ENCODE measurements at regions not wholly inside any gene's neighbourhood (a gene's known extent, or its start where the extent isn't known, plus 50 kb on each side); places are given as distances from the start of the nearest gene placed in this dataset.

DNA sequence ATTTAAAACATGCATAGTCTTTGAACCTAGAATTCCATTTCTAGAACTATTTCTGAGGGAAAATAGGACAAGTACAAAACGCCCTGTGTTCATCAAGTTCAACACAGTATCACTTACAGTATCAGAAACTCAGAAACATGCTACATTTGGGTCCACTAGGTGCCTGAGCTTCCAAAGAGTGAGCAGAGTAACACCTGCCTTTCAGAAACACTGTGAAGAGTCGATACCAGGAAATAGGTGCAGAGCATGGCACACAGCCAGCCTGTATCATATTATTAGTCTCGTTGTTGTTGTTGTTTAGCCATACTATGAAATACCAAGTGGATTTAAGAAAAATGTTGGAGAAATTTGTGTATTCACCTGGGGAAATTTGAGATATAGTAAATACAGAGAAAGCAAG is 392.1 kb upstream of the MGMT start:
- Histone ChIP-seq H3K4me1 (ENCODE audit: insufficient read depth, low read length) (peaks cover 12% of the 10 kb centered on the region), H3K79me2 (ENCODE audit: insufficient read depth, low read length) (no peaks in the 10 kb centered on the region), H4K20me1 (ENCODE audit: insufficient read depth, low read length) (no peaks in the 10 kb centered on the region), H3K9ac (ENCODE audit: low read depth, low read length) (no peak overlapping the region), H3K27me3 (ENCODE audit: insufficient read depth, low read length, poor library complexity) (no peaks in the 10 kb centered on the region), H3K4me2 (ENCODE audit: insufficient read depth, low read length) (no peak overlapping the region), H3K9me3 (ENCODE audit: insufficient read depth, low read length, severe bottlenecking) (peaks cover 4% of the 10 kb centered on the region), H3K27ac (ENCODE audit: low read length) (no peak overlapping the region), H2AFZ (ENCODE audit: low read depth, low read length) (no peak overlapping the region), H3K4me3 (ENCODE audit: low read depth in 1 of 2, low read length in 2 of 2) (no peak overlapping the region), H3K36me3 (ENCODE audit: insufficient read depth, low read length) (no peaks in the 10 kb centered on the region)
- ATAC-seq (ENCODE audit: insufficient read depth, low read depth) (no peak), DNase-seq (no peak)
- TF ChIP-seq, protein P1, sequence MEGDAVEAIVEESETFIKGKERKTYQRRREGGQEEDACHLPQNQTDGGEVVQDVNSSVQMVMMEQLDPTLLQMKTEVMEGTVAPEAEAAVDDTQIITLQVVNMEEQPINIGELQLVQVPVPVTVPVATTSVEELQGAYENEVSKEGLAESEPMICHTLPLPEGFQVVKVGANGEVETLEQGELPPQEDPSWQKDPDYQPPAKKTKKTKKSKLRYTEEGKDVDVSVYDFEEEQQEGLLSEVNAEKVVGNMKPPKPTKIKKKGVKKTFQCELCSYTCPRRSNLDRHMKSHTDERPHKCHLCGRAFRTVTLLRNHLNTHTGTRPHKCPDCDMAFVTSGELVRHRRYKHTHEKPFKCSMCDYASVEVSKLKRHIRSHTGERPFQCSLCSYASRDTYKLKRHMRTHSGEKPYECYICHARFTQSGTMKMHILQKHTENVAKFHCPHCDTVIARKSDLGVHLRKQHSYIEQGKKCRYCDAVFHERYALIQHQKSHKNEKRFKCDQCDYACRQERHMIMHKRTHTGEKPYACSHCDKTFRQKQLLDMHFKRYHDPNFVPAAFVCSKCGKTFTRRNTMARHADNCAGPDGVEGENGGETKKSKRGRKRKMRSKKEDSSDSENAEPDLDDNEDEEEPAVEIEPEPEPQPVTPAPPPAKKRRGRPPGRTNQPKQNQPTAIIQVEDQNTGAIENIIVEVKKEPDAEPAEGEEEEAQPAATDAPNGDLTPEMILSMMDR (IDR thresholded peaks at IDR 0.05; ENCODE audit: borderline replicate concordance, extremely low read depth, low read length, poor library complexity, severe bottlenecking) = no peak
- no peak for TF ChIP-seq EZH2 (IDR thresholded peaks at IDR 0.05; ENCODE audit: borderline replicate concordance, low read depth, low read length, severe bottlenecking)

DNA sequence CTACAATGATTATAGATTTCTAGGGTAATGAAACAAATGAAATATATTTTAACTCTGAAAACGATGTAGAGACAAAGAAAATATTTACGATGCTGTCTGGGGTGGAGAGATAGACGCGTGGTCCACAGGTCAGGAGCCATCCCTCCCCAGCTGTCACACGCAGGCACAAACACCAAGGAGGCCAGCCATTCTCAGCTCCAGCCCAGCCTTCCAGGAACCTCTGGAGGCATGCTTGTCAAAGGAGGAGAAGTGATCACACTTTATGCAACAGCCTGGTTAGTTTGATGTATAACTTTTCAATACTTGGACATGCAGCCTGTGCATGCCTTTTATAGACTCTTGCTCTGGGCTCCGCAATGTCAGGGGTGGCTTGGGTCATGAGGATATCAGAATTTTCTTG is 391.5 kb upstream of the MGMT start:
- Histone ChIP-seq H3K27ac (ENCODE audit: low read length) (no peak overlapping the region), H3K4me1 (ENCODE audit: insufficient read depth, low read length) (peaks cover 12% of the 10 kb centered on the region), H3K36me3 (ENCODE audit: insufficient read depth, low read length) (no peaks in the 10 kb centered on the region), H3K27me3 (ENCODE audit: insufficient read depth, low read length, poor library complexity) (no peaks in the 10 kb centered on the region), H3K4me3 (ENCODE audit: low read depth in 1 of 2, low read length in 2 of 2) (no peak overlapping the region), H3K9me3 (ENCODE audit: insufficient read depth, low read length, severe bottlenecking) (peaks cover 8% of the 10 kb centered on the region), H2AFZ (ENCODE audit: low read depth, low read length) (no peak overlapping the region), H3K9ac (ENCODE audit: low read depth, low read length) (no peak overlapping the region), H3K4me2 (ENCODE audit: insufficient read depth, low read length) (no peak overlapping the region), H3K79me2 (ENCODE audit: insufficient read depth, low read length) (no peaks in the 10 kb centered on the region), H4K20me1 (ENCODE audit: insufficient read depth, low read length) (no peaks in the 10 kb centered on the region)
- DNase-seq = no peak
- TF ChIP-seq, protein P1 (IDR thresholded peaks at IDR 0.05; ENCODE audit: borderline replicate concordance, extremely low read depth, low read length, poor library complexity, severe bottlenecking) = no peak
- TF ChIP-seq EZH2 (IDR thresholded peaks at IDR 0.05; ENCODE audit: borderline replicate concordance, low read depth, low read length, severe bottlenecking) = no peak
- ATAC-seq (ENCODE audit: insufficient read depth, low read depth) = no peak

DNA sequence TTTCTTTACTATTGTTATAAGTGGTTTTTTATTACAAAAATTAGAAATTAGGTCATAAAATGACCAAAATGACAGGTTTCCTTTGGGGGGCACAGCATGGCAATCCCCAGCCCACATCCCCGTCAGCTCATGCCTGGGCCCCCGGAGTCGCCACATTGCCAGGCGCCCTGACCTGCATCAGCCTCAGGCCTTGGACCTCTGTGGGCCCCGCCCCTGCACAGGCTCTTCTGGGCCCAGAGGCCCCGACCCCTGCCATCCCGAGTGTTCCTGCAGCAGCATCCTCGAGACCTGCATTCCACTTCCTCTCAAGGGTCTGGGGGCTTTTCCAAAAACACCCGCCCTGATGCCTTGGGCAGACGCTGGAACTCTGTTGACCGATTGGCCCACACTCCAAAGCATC is 391.1 kb upstream of the MGMT start:
- Histone ChIP-seq H3K79me2 (ENCODE audit: insufficient read depth, low read length) (no peaks in the 10 kb centered on the region), H3K27ac (ENCODE audit: low read length) (no peak overlapping the region), H3K4me3 (ENCODE audit: low read depth in 1 of 2, low read length in 2 of 2) (no peak overlapping the region), H3K4me2 (ENCODE audit: insufficient read depth, low read length) (no peak overlapping the region), H3K9me3 (ENCODE audit: insufficient read depth, low read length, severe bottlenecking) (peaks cover 10% of the 10 kb centered on the region), H2AFZ (ENCODE audit: low read depth, low read length) (no peak overlapping the region), H3K9ac (ENCODE audit: low read depth, low read length) (no peak overlapping the region), H4K20me1 (ENCODE audit: insufficient read depth, low read length) (no peaks in the 10 kb centered on the region), H3K27me3 (ENCODE audit: insufficient read depth, low read length, poor library complexity) (no peaks in the 10 kb centered on the region), H3K36me3 (ENCODE audit: insufficient read depth, low read length) (no peaks in the 10 kb centered on the region), H3K4me1 (ENCODE audit: insufficient read depth, low read length) (peaks cover 12% of the 10 kb centered on the region)
- no peak for ATAC-seq (ENCODE audit: insufficient read depth, low read depth)
- TF ChIP-seq, protein P1 (IDR thresholded peaks at IDR 0.05; ENCODE audit: borderline replicate concordance, extremely low read depth, low read length, poor library complexity, severe bottlenecking) = no peak
- no peak for TF ChIP-seq EZH2 (IDR thresholded peaks at IDR 0.05; ENCODE audit: borderline replicate concordance, low read depth, low read length, severe bottlenecking)
- DNase-seq = no peak

DNA sequence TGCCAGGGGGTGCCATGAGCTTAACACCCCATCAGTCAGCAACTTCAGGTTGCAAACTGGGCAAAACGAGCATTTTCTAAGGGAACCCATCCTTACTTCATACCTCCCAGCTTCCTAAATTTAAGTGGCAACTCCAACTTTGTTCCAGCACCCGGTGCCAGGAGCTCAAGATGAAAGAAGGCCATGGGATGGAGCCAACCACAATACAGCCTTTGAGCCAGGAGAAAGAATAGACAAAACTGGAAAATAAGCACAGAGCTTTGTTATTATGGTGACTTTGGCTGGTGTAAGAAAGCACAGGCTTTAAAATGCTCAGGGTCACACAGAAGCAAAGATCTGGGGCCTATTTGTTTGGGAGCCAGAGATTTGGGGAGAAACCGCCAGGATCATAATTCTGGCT is 388.7 kb upstream of the MGMT start:
- Histone ChIP-seq H3K27ac (ENCODE audit: low read length) (no peak overlapping the region), H2AFZ (ENCODE audit: low read depth, low read length) (no peak overlapping the region), H3K27me3 (ENCODE audit: insufficient read depth, low read length, poor library complexity) (no peaks in the 10 kb centered on the region), H3K4me2 (ENCODE audit: insufficient read depth, low read length) (no peak overlapping the region), H4K20me1 (ENCODE audit: insufficient read depth, low read length) (no peaks in the 10 kb centered on the region), H3K4me1 (ENCODE audit: insufficient read depth, low read length) (no peaks in the 10 kb centered on the region), H3K4me3 (ENCODE audit: low read depth in 1 of 2, low read length in 2 of 2) (no peak overlapping the region), H3K9ac (ENCODE audit: low read depth, low read length) (no peak overlapping the region), H3K36me3 (ENCODE audit: insufficient read depth, low read length) (no peaks in the 10 kb centered on the region), H3K9me3 (ENCODE audit: insufficient read depth, low read length, severe bottlenecking) (peaks cover 11% of the 10 kb centered on the region), H3K79me2 (ENCODE audit: insufficient read depth, low read length) (no peaks in the 10 kb centered on the region)
- ATAC-seq (ENCODE audit: insufficient read depth, low read depth) (no peak), DNase-seq (no peak)
- TF ChIP-seq, protein P1 (IDR thresholded peaks at IDR 0.05; ENCODE audit: borderline replicate concordance, extremely low read depth, low read length, poor library complexity, severe bottlenecking) = no peak
- no peak for TF ChIP-seq EZH2 (IDR thresholded peaks at IDR 0.05; ENCODE audit: borderline replicate concordance, low read depth, low read length, severe bottlenecking)
